GM19468 (cell line): ENCODE measurements at regions not wholly inside any gene's neighbourhood (a gene's known extent, or its start where the extent isn't known, plus 50 kb on each side); places are given as distances from the start of the nearest gene placed in this dataset.

Experiments used
- ATAC-seq: cut with Tn5 transposase; IDR thresholded peaks from one replicate; pipeline ENCODE4 v1.9.1; 2021; ENCODE audit warnings: mild to moderate bottlenecking, moderate library complexity, moderate number of reproducible peaks; ENCODE audit not compliant: unreplicated experiment; ENCODE audit errors: extremely low read depth

- ATAC-seq, result no peak
Measured at GRCh38 chr1:214816603-214817002, 213.6 kb downstream of the CENPF start.

- ATAC-seq, result no peak
Measured at GRCh38 chr1:214823311-214824117, 220.5 kb downstream of the CENPF start.

- no peak for ATAC-seq
Measured at GRCh38 chr1:214824763-214825162, 221.8 kb downstream of the CENPF start.

GRCh38 chr1:214826619-214827018 lies 223.6 kb downstream of the CENPF start:
- ATAC-seq, result no peak

- ATAC-seq, result no peak
Measured at GRCh38 chr1:214827883-214828282, 224.9 kb downstream of the CENPF start.

- no peak for ATAC-seq
Measured at GRCh38 chr1:214830941-214831340, 227.9 kb downstream of the CENPF start.

- no peak for ATAC-seq
Measured at GRCh38 chr1:214831956-214832355, 229.0 kb downstream of the CENPF start.

GRCh38 chr1:214833178-214833756 lies 230.3 kb downstream of the CENPF start:
- ATAC-seq, result no peak

- no peak for ATAC-seq
Measured at GRCh38 chr1:214837376-214837775, 234.4 kb downstream of the CENPF start.

GRCh38 chr1:214838351-214838750 lies 235.4 kb downstream of the CENPF start:
- no peak for ATAC-seq

GRCh38 chr1:214840356-214840755 lies 237.4 kb downstream of the CENPF start:
- no peak for ATAC-seq

GRCh38 chr1:214842856-214843255 lies 239.7 kb upstream of the KCNK2 start:
- no peak for ATAC-seq

GRCh38 chr1:214843281-214843680 lies 239.3 kb upstream of the KCNK2 start:
- ATAC-seq, result no peak

GRCh38 chr1:214844319-214844718 lies 238.2 kb upstream of the KCNK2 start:
- no peak for ATAC-seq

GRCh38 chr1:214846276-214846675 lies 236.3 kb upstream of the KCNK2 start:
- ATAC-seq, result no peak

GRCh38 chr1:214847071-214847810 lies 235.3 kb upstream of the KCNK2 start:
- no peak for ATAC-seq

- ATAC-seq, result no peak
Measured at GRCh38 chr1:214848101-214848500, 234.4 kb upstream of the KCNK2 start.

GRCh38 chr1:214850432-214851050 lies 232.0 kb upstream of the KCNK2 start:
- no peak for ATAC-seq

GRCh38 chr1:214853340-214853739 lies 229.2 kb upstream of the KCNK2 start:
- no peak for ATAC-seq

GRCh38 chr1:214854126-214854875 lies 228.2 kb upstream of the KCNK2 start:
- ATAC-seq, result no peak
